ENCODE measurements at regions not wholly inside any gene's neighbourhood (a gene's known extent, or its start where the extent isn't known, plus 50 kb on each side); places are given as distances from the start of the nearest gene placed in this dataset.

- H3K4me3 ChIP-seq (ENCODE audit: low read depth, low read length) = no peak overlapping the region
- TF ChIP-seq CTCF (IDR thresholded peaks at IDR 0.05; ENCODE audit: insufficient read depth, low read depth, low read length) = no peak
- DNase-seq (ENCODE audit: low read depth) = no peak
Observed at GRCh38 chr1:55420929-55421716, 206.0 kb upstream of the USP24 start.

GRCh38 chr1:55420026-55420425 lies 204.9 kb upstream of the USP24 start:
- DNase-seq (ENCODE audit: low read depth) = no peak
- no peak overlapping the region for H3K4me3 ChIP-seq (ENCODE audit: low read depth, low read length)
- no peak for TF ChIP-seq CTCF (IDR thresholded peaks at IDR 0.05; ENCODE audit: insufficient read depth, low read depth, low read length)

GRCh38 chr1:55418208-55419000 lies 203.2 kb upstream of the USP24 start:
- H3K4me3 ChIP-seq (ENCODE audit: low read depth, low read length) = no peak overlapping the region
- TF ChIP-seq CTCF (IDR thresholded peaks at IDR 0.05; ENCODE audit: insufficient read depth, low read depth, low read length) = no peak
- no peak for DNase-seq (ENCODE audit: low read depth)

- no peak for DNase-seq (ENCODE audit: low read depth)
- no peak overlapping the region for H3K4me3 ChIP-seq (ENCODE audit: low read depth, low read length)
- no peak for TF ChIP-seq CTCF (IDR thresholded peaks at IDR 0.05; ENCODE audit: insufficient read depth, low read depth, low read length)
Observed at GRCh38 chr1:55416164-55416842, 201.1 kb upstream of the USP24 start.

GRCh38 chr1:55413286-55413685 lies 198.1 kb upstream of the USP24 start:
- DNase-seq (ENCODE audit: low read depth) = no peak
- no peak for TF ChIP-seq CTCF (IDR thresholded peaks at IDR 0.05; ENCODE audit: insufficient read depth, low read depth, low read length)
- no peak overlapping the region for H3K4me3 ChIP-seq (ENCODE audit: low read depth, low read length)

GRCh38 chr1:55412060-55412459 lies 196.9 kb upstream of the USP24 start:
- DNase-seq (ENCODE audit: low read depth) = no peak
- H3K4me3 ChIP-seq (ENCODE audit: low read depth, low read length) = no peak overlapping the region
- TF ChIP-seq CTCF (IDR thresholded peaks at IDR 0.05; ENCODE audit: insufficient read depth, low read depth, low read length) = no peak
